BLaER1 (cell line): ENCODE measurements at regions not wholly inside any gene's neighbourhood (a gene's known extent, or its start where the extent isn't known, plus 50 kb on each side); places are given as distances from the start of the nearest gene placed in this dataset.
"Not testable (repeated sequence)": the region's sequence is repeated elsewhere in the genome, so short reads cannot be mapped to it uniquely, and the experiment has no call there.

Experiments
- H3K27ac ChIP-seq: shearing (Covaris generic); formaldehyde crosslinking; 2 replicates; pipeline ENCODE4 v1.8.1; 2022
- H3K27me3 ChIP-seq: shearing (Covaris generic); formaldehyde crosslinking; 2 replicates; pipeline ENCODE4 v1.8.1; 2022
- H3K36me3 ChIP-seq: shearing (Covaris generic); formaldehyde crosslinking; 2 replicates; pipeline ENCODE4 v1.8.1; 2022
- H3K4me1 ChIP-seq: shearing (Covaris generic); formaldehyde crosslinking; 2 replicates; pipeline ENCODE4 v1.8.1; 2022
- H3K4me2 ChIP-seq: shearing (Covaris generic); formaldehyde crosslinking; 2 replicates; pipeline ENCODE4 v1.8.1; 2022
- H3K4me3 ChIP-seq: shearing (Covaris generic); formaldehyde crosslinking; 2 replicates; pipeline ENCODE4 v1.8.1; 2022
- H3K9ac ChIP-seq: shearing (Covaris generic); formaldehyde crosslinking; 2 replicates; pipeline ENCODE4 v1.8.1; 2022
- H3K9me3 ChIP-seq: shearing (Covaris generic); formaldehyde crosslinking; 2 replicates; pipeline ENCODE4 v1.8.1; 2022
- H4K20me1 ChIP-seq: shearing (Covaris generic); formaldehyde crosslinking; 2 replicates; pipeline ENCODE4 v1.8.1; 2022
- Cebpa-rat ChIP-seq: shearing (Covaris generic); IDR thresholded peaks from 2 replicates; pipeline ENCODE4 v1.8.1; 2022

- Histone ChIP-seq H4K20me1 (no peaks in the 10 kb centered on the region), H3K27ac (no peak overlapping the region), H3K4me1 (0 out of 2 replicates have a peak, but pooled peaks cover 4% of the 10 kb centered on the region), H3K27me3 (no peaks in the 10 kb centered on the region), H3K4me3 (no peak overlapping the region), H3K9ac (no peak overlapping the region), H3K36me3 (no peaks in the 10 kb centered on the region), H3K4me2 (no peak overlapping the region), H3K9me3 (no peaks in the 10 kb centered on the region)
- TF ChIP-seq Cebpa-rat = no peak
Measured at GRCh38 chr2:145792745-145793144, 1272.8 kb upstream of the ZEB2 start.

GRCh38 chr2:145789636-145790035, 1269.7 kb upstream of the ZEB2 start:
- Histone ChIP-seq H3K9ac (no peak overlapping the region), H3K4me2 (no peak overlapping the region), H3K4me1 (no peaks in the 10 kb centered on the region), H3K4me3 (no peak overlapping the region), H3K36me3 (no peaks in the 10 kb centered on the region), H3K27me3 (no peaks in the 10 kb centered on the region), H3K27ac (no peak overlapping the region), H4K20me1 (no peaks in the 10 kb centered on the region), H3K9me3 (no peaks in the 10 kb centered on the region)
- TF ChIP-seq Cebpa-rat = no peak

DNA sequence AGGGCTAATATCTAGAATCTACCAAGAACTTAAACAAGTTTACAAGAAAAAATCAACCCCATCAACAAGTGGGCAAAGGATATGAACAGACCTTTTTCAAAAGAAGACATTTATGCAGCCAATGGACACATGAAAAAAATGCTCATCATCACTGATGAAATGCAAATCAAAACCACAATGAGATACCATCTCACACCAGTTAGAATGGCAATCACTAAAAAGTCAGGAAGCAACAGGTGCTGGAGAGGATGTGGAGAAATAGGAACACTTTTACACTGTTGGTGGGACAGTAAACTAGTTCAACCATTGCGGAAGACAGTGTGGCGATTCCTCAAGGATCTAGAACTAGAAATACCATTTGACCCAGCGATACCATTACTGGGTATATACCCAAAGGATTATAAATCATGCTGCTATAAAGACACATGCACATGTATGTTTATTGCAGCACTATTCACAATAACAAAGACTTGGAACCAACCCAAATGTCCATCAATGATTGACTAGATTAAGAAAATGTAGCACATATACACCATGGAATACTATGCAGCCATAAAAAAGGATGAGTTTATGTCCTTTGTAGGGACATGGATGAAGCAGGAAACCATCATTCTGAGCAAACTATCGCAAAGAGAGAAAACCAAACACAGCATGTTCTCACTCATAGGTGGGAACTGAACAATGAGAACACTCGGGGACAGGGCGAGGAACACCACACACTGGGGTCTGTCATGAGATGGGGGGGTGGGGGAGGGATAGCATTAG, 1267.9 kb upstream of the ZEB2 start:
- H3K4me2 ChIP-seq, H3K9ac ChIP-seq, H3K4me3 ChIP-seq, H4K20me1 ChIP-seq, H3K4me1 ChIP-seq, H3K27ac ChIP-seq, H3K9me3 ChIP-seq, H3K36me3 ChIP-seq, H3K27me3 ChIP-seq: not testable (repeated sequence)

GRCh38 chr2:145782607-145783006, 1262.7 kb upstream of the ZEB2 start:
- H3K9me3 ChIP-seq, H3K4me1 ChIP-seq, H4K20me1 ChIP-seq, H3K27me3 ChIP-seq, H3K9ac ChIP-seq, H3K4me3 ChIP-seq, H3K4me2 ChIP-seq, H3K27ac ChIP-seq, H3K36me3 ChIP-seq: not testable (repeated sequence)

GRCh38 chr2:145777914-145778313, 1258.0 kb upstream of the ZEB2 start:
- H3K4me1 ChIP-seq = no peaks in the 10 kb centered on the region
- H3K9ac ChIP-seq = no peak overlapping the region
- no peaks in the 10 kb centered on the region for H4K20me1 ChIP-seq
- no peaks in the 10 kb centered on the region for H3K36me3 ChIP-seq
- H3K27me3 ChIP-seq = no peaks in the 10 kb centered on the region
- no peak for TF ChIP-seq Cebpa-rat
- H3K9me3 ChIP-seq = no peaks in the 10 kb centered on the region
- H3K4me2 ChIP-seq = no peak overlapping the region
- H3K4me3 ChIP-seq = no peak overlapping the region
- H3K27ac ChIP-seq = no peak overlapping the region

DNA sequence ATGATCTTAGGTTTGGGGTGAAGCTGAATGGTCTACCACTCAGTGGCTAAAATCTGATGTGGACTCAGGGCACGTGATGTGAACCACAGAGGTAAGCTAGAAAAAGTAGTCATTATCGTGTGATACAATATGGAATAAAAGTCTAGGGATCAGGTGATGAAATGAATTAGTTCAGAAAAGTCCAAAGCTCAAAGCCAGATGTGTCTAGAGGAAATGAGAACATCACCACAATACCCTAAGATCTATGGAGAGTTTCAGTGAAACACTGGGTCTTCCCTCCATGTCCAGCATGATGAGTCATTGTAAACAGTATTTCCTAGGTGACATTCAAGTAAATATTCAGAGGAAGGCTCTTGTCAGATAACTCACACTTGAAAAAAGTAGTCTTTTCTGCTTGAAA, 1257.4 kb upstream of the ZEB2 start:
- Histone ChIP-seq H3K4me2 (no peak overlapping the region), H3K4me1 (no peaks in the 10 kb centered on the region), H3K4me3 (no peak overlapping the region), H3K9ac (no peak overlapping the region), H4K20me1 (no peaks in the 10 kb centered on the region), H3K36me3 (no peaks in the 10 kb centered on the region), H3K27ac (no peak overlapping the region), H3K27me3 (no peaks in the 10 kb centered on the region), H3K9me3 (no peaks in the 10 kb centered on the region)
- no peak for TF ChIP-seq Cebpa-rat

DNA sequence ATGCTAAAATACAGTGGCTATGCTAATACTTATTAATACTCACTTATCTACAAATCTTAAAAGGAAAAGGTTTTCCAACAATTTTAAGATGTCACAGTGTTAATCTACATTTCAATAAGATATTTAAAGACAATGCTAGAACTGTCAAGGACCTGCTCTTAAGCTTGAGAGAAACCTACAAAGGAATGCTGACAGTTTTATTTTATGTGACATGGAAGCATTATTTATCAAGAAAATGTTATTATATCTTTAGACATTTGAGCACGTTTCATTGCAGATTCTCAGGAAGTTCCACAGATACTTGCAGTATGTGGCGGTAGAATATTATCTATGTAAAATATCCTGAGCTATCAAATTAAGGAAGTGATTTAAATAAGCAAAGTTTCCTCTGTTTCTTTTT, 1255.7 kb upstream of the ZEB2 start:
- no peaks in the 10 kb centered on the region for H3K9me3 ChIP-seq
- H3K9ac ChIP-seq = no peak overlapping the region
- H3K36me3 ChIP-seq = no peaks in the 10 kb centered on the region
- no peak overlapping the region for H3K4me2 ChIP-seq
- no peaks in the 10 kb centered on the region for H3K27me3 ChIP-seq
- TF ChIP-seq Cebpa-rat = no peak
- H3K27ac ChIP-seq = no peak overlapping the region
- no peaks in the 10 kb centered on the region for H4K20me1 ChIP-seq
- H3K4me3 ChIP-seq = no peak overlapping the region
- no peaks in the 10 kb centered on the region for H3K4me1 ChIP-seq

- Histone ChIP-seq H3K4me1 (no peaks in the 10 kb centered on the region), H3K9ac (no peak overlapping the region), H3K36me3 (no peaks in the 10 kb centered on the region), H3K9me3 (no peaks in the 10 kb centered on the region), H3K27me3 (no peaks in the 10 kb centered on the region), H3K4me2 (no peak overlapping the region), H4K20me1 (no peaks in the 10 kb centered on the region), H3K27ac (no peak overlapping the region), H3K4me3 (no peak overlapping the region)
- TF ChIP-seq Cebpa-rat = no peak
Measured at GRCh38 chr2:145771525-145771924, 1251.6 kb upstream of the ZEB2 start.

DNA sequence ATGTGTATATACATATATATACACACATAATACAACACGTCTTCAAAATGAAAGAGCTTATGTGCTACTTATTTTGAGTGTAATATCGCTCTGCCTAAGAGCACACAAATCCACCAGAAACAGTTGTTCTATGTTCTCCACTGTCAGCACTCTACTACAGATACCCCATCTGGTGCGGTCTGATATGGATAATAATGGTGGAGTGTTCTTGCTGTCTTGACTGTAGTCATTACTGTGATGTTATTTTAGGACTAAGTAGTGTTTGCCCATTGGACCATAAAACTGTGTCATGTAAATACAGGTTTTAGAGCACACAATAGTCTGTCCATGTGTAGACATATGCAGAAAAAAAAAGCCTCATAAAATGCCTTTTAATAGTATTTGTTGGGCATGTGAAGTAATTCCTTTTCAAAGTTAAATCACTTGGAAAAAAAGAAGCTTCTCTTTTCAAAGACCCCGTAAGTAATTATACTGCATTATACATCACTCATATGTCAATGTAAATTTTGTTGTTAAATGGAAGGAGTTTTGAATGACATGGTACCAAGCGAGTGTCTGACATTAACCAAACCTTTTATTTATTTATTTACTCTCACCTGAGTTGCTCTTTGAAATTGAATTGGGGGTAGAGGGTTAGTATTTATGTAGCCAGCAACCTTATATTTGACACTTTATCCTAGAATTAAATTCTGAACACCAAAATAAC, 1249.2 kb upstream of the ZEB2 start:
- no peaks in the 10 kb centered on the region for H3K9me3 ChIP-seq
- no peak for TF ChIP-seq Cebpa-rat
- no peak overlapping the region for H3K9ac ChIP-seq

GRCh38 chr2:145765874-145766273, 1246.0 kb upstream of the ZEB2 start:
- no peaks in the 10 kb centered on the region for H3K27me3 ChIP-seq
- no peaks in the 10 kb centered on the region for H3K36me3 ChIP-seq
- H3K9ac ChIP-seq = no peak overlapping the region
- no peaks in the 10 kb centered on the region for H4K20me1 ChIP-seq
- TF ChIP-seq Cebpa-rat = no peak
- H3K9me3 ChIP-seq = no peaks in the 10 kb centered on the region
- H3K4me2 ChIP-seq = no peak overlapping the region
- no peaks in the 10 kb centered on the region for H3K4me1 ChIP-seq
- no peak overlapping the region for H3K27ac ChIP-seq
- H3K4me3 ChIP-seq = no peak overlapping the region

More for the DNA sequence above, 1249.2 kb upstream of the ZEB2 start:
- no peaks in the 10 kb centered on the region for H3K27me3 ChIP-seq
- no peaks in the 10 kb centered on the region for H3K4me1 ChIP-seq
- H4K20me1 ChIP-seq = no peaks in the 10 kb centered on the region
- no peak overlapping the region for H3K4me3 ChIP-seq
- H3K27ac ChIP-seq = no peak overlapping the region
- H3K36me3 ChIP-seq = no peaks in the 10 kb centered on the region
- no peak overlapping the region for H3K4me2 ChIP-seq

DNA sequence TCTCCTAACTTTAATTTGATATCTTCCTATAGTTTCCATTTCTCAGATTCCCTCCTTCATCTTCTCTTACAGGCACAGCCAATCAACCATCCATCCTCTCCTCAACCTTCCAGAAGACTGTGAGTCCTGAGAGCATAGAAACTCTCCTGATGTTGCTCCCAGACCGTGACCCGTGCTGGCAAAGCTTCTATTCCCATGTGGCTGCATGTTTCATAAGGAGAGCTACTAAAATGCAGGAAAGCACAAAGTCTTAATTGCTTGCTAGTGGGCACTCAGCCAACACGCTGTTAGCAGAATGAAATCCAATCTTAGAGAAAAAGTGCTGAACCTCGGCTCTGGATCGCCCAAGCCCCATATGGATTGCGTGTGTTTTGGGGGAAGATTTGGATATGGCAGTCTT, 1244.7 kb upstream of the ZEB2 start:
- no peak for TF ChIP-seq Cebpa-rat
- no peaks in the 10 kb centered on the region for H3K36me3 ChIP-seq
- no peaks in the 10 kb centered on the region for H3K27me3 ChIP-seq
- H3K9me3 ChIP-seq = no peaks in the 10 kb centered on the region
- H3K4me1 ChIP-seq = no peaks in the 10 kb centered on the region
- H3K9ac ChIP-seq = no peak overlapping the region
- no peaks in the 10 kb centered on the region for H4K20me1 ChIP-seq
- H3K4me3 ChIP-seq = no peak overlapping the region
- H3K4me2 ChIP-seq = no peak overlapping the region
- H3K27ac ChIP-seq = no peak overlapping the region
